ENCODE measurements at regions not wholly inside any gene's neighbourhood (a gene's known extent, or its start where the extent isn't known, plus 50 kb on each side); places are given as distances from the start of the nearest gene placed in this dataset.
"Not testable (repeated sequence)": the region's sequence is repeated elsewhere in the genome, so short reads cannot be mapped to it uniquely, and the experiment has no call there.

GRCh38 chr1:3989465-3989864 is 89.4 kb upstream of the C1orf174 start:
- DNase-seq (ENCODE audit: low read depth, low spot score): no peak

GRCh38 chr1:3992103-3992556 is 92.1 kb upstream of the C1orf174 start:
- H3K27ac ChIP-seq: no peak overlapping the region
- DNase-seq (ENCODE audit: low read depth, low spot score): no peak

More at GRCh38 chr1:3989465-3989864, 89.4 kb upstream of the C1orf174 start:
- H3K27ac ChIP-seq: no peak overlapping the region

DNA sequence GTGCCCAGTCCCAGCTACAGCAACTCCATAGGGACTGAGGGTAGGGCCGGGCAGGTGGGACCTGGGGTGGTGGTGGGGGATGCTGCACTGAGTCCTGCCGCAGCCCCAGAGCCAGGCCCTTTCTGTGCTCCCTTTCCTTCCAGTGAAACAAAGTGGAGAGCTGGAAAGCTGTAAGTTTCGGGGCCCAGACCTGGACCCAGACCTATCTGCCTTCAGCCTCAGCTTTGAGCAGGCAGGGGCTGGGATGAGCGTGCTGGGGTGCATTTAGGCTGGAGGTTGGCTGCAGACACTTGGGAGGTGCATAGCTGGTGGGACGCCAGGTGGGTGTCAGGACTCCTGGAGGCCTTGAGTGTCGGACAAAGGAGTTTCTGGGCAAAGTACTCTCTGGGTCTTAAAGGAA is 92.7 kb upstream of the C1orf174 start:
- no peak for DNase-seq (ENCODE audit: low read depth, low spot score)
- H3K27ac ChIP-seq: no peak overlapping the region

GRCh38 chr1:3993619-3994375 is 93.7 kb upstream of the C1orf174 start:
- no peak overlapping the region for H3K27ac ChIP-seq
- no peak for DNase-seq (ENCODE audit: low read depth, low spot score)

DNA sequence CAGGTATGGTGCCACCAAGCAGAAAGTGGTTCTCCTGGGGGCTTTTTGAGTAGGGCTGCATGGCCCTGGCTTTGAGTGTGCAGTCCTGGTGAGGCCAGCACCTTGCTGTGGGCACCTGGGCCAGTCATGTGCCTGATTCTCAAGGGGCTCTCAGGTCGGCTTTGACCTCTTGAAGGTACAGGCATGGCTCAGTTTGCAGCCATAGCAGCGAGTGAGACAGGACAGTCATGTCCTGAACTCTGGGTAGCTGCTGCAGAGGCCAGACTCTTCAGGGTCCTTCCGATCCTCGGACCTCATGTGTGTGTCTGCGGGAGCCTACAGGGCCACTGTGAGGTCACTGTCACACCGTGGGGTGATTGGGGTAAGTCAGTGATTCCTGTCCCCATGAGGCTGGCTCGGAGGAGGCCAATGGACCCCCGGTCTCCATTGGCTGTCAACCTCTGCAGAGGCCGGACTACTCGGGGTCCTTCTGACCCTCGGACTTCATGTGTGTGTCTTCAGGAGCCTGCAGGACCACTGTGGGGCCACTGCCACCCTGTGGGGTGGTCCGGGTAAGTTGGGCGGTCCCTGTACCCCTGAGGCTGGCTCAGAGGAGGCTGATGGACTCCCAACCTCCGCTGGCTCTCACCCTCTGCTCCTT is 95.2 kb upstream of the C1orf174 start:
- no peak for DNase-seq (ENCODE audit: low read depth, low spot score)
- H3K27ac ChIP-seq: no peak overlapping the region

DNA sequence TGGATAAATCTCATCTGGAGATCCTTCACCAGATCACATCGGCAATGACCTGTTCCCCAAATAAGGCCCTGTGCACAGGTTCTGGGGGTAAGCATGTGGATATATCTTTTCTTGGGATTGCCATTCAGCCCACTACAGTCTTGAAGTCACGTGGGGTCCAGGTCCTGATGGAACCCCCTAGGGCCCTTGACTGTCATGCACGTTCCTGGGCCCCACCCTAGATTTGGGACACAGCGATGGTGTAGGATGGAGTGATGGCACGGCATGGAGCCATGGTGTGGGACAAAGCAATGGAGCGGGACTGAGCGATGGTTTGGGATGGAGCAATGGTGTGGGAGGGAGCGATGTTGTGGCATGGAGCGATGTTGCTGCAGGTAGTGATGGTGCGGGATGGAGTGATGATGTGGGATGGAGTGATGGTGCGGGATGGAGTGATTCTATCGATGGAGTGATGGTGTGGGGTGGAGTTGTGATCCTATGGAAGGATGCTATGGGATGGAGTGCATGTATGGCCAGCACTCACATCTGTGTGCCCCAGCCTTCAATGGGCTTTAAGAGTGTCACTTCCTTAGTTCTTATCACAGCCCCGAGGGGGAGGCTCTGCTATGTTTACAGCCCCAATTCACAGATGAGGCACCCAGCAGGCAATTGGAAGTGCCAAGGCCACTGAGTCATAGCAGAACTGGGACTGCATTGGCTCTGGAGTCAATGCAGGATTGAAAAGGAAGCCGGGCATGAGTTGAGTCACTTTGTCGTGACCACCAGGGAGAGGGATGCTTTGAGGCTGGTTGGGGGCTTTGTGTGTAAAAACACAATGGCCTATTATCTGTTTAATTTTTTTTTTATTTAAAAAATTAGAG is 97.0 kb upstream of the C1orf174 start:
- no peak overlapping the region for H3K27ac ChIP-seq
- no peak for DNase-seq (ENCODE audit: low read depth, low spot score)

DNA sequence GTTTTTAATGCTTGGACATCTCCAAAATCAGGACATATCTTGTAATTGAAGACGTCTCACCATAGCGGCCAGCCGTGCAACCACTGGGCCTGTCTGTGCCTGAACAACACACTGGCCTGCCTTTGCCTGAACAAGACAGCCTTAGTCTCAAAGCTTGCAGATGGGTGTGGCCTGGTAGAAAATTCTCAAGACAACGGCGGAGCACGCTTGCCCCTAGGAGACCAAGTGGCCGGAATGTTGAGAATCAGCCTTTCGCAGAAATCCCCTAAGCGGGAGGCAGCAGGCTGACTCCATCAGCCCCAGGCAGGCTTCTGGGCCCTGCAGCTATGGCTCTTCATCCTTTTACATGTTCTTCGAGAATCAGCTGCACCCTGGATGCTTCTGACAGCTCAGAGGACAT is 98.0 kb upstream of the C1orf174 start:
- DNase-seq (ENCODE audit: low read depth, low spot score): no peak
- no peak overlapping the region for H3K27ac ChIP-seq

DNA sequence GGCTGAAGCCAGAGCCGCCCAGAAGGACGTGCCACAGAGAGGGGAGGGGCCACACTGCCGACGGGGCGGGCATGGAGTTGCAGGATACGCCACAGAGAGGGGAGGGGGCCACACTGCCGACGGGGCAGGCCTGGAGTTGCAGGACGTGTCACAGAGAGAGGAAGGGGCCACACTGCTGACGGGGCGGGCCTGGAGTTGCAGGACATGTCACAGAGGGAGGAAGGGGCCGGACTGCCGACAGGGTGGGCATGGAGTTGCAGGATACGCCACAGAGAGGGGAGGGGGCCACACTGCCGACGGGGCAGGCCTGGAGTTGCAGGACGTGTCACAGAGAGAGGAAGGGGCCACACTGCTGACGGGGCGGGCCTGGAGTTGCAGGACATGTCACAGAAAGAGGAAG is 99.4 kb upstream of the C1orf174 start:
- DNase-seq (ENCODE audit: low read depth, low spot score); H3K27ac ChIP-seq: not testable (repeated sequence)

DNA sequence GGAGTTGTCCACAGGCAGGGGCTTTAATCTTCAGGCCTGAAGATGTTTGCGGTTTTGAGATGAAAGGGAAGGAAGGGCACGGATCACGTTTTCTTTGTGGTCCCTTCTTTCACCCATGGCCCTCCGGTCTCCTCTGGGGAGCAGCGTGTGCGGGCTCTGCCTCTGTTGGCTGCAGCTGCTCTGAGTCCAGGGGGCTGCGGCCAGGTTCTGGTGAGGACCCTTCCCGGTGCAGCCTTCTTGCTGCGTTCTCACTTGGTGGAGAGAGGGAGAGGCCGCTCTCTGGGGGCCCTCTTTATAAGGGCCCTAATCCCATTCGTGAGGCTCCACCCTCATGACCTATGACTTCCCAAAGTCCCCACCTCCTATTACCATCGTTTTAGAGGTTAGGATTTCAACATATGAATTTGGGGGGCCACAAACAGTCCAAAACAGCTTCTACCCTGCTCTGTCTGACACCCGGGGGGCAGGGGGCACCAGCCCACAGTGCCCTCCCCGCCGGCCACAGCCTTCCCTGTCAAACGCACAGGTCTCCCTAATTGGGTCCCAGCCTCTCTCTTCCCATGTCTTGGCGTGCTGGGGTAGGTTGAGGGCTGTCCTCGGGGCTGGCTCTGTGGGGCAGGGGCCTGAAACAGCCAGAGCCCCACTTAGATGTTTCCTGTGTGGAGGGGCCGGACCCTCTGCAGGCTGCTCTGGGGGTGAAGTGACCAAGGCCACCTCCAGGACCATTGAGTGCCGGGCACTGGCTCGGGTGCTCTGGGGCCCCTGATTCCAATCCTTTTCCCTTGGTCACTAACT is 100.1 kb upstream of the C1orf174 start:
- no peak overlapping the region for H3K27ac ChIP-seq
- DNase-seq (ENCODE audit: low read depth, low spot score): no peak

GRCh38 chr1:4000811-4001251 is 100.8 kb upstream of the C1orf174 start:
- H3K27ac ChIP-seq: no peak overlapping the region
- no peak for DNase-seq (ENCODE audit: low read depth, low spot score)

- DNase-seq (ENCODE audit: low read depth, low spot score): no peak
- no peak overlapping the region for H3K27ac ChIP-seq
These were observed 101.4 kb upstream of the C1orf174 start for GRCh38 chr1:4001461-4001860.

DNA sequence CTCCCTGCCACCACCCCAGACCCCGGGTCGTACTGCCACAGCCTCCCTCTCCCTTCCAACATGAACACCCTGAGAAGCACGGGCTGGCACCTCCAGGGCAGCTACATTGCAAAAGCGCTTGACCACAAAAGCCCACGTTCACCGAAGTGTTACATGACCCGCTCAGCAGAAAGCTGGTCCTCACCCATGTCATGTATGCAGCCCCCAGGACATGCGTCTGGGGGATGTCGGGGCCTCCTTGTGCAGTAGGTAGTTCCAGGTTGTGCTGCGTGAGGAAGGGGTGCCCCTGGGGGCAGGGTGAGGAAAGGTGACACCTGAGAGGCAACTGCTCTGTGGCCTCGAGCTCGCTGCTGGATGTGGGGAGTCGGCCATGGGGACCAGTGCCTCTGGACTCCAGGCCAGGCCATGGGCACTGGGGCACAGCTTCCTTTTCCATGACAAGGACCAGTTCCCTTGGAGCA is 102.0 kb upstream of the C1orf174 start:
- DNase-seq (ENCODE audit: low read depth, low spot score): no peak
- no peak overlapping the region for H3K27ac ChIP-seq

DNA sequence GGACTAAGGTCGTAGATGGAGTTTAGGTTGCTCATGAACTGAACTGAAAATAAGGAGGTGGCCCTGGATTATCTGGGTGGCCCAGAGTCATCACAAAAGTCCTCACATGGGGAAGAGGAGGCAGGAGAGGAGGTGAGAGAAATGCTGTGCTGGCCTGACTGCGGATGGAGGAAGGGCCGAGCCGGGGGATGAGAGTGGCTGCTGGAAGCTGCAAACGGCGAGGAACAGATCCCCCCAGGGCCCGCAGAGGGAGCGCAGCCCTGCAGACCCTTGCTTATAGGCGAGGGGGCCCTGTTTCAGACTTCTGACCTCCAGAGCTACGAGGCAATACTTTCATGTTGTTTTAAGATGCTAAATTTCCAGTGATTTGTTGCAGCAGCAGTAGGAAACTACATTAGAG is 102.7 kb upstream of the C1orf174 start:
- H3K27ac ChIP-seq: no peak overlapping the region
- no peak for DNase-seq (ENCODE audit: low read depth, low spot score)

DNA sequence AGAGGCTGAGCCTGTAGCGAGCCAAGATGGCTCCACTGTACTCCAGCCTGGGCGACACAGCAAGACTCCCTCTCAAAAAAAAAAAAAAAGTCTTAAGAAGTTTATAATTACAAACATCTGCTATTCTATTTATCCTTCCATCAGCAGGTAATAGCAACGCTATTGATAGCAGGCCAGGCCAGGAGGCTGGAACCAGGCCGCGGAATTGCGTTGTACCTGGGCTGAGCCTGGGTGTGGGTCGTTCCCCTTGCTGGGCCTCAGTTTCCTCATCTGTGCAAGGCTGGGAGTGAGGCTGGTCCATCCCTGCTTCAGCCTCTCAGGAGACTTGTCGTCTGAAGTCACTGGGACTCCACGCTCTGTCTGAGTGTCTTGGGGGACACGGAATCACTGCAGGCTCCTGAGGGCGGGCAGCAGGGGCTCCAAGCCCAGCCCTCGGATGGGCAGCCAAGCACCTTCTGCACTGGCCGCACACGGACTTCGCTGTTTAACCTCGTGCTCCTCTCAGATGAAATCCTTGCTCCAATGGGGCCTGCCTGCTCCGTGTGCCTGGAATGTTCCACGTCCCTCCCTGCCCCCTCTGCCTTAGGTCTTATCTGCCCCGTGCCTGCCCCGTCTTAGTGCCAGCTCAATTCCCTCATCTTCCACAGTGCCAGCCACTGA is 103.9 kb upstream of the C1orf174 start:
- H3K27ac ChIP-seq: no peak overlapping the region
- no peak for DNase-seq (ENCODE audit: low read depth, low spot score)

DNA sequence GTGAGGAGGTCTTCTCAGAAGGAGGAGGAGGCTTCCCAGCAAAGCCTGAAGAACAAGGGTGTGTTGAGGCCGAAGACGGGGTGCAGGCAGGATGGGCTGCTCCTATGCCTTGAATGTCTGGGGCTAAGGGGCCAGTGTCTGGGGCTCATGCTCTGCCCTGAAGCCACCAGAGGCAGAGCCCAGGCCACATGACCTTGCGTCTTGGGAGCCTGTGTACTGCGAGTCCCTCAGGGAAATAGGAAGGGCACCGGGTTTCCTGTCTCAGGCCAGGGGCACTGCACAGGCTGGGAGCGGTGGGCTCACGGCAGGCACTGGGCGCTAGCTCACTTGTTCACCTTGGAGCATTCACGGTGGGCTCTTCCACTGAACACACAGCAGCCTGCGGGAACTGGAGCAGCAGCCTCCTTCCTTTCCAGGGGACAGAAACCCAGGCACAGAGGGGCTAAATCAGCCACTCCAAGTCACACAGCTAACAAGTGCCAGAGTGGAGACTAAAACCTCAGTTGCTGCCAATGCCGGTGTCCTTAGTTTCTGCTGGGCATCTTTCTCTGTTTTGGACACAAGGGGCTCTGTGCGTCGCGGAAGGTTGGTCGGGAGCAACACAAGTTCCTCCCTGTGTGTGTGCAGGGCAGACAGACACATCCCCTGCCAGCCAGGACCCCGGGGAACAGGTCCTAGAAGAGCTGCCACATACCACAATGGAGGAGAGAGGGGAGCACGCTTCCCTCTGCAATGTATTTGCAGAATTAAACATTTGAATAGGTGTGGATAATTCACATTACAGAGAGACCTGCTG is 104.8 kb upstream of the C1orf174 start:
- no peak overlapping the region for H3K27ac ChIP-seq
- no peak for DNase-seq (ENCODE audit: low read depth, low spot score)

DNA sequence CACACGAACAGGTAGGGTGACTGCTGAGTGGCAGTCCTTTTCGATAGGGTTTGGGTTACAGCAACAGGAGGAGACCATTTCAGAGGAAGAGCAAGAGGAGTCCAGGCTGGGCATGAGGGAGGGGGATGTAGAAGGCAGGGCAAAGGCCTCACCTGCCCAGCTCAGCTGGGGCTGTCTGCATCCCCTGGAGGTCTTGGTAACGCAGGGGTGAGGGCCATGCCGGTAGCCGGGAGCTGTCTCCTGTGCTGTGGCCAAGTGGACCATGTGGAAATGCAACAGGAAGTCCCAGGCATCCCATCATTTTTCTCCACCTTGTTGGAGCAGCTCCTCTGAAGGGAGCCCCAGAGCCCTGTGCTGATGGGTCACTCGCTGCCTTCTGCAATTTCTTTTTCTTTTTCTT is 105.4 kb upstream of the C1orf174 start:
- no peak for DNase-seq (ENCODE audit: low read depth, low spot score)
- no peak overlapping the region for H3K27ac ChIP-seq

GRCh38 chr1:4006676-4007374 is 106.8 kb upstream of the C1orf174 start:
- DNase-seq (ENCODE audit: low read depth, low spot score): no peak
- H3K27ac ChIP-seq: no peak overlapping the region

DNA sequence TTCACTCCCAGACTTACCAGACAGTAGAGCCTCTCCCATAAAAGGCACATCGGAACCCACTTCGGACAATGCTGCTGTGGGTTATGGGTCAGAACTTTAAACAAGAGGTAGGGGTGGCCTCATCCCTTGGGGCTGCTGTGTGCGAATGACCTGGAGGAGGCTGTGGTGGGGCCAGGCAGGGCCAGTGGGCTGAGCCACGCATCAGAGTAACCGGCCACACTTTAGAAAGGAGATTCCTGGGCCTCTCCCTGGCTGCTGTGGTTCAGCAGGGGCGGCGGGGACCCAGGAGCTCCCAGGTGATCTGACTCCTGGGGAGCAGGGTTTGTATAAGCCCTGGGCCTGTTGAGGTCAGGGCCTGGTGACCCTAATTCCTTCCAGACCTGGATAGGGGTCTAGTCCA is 110.2 kb upstream of the C1orf174 start:
- H3K27ac ChIP-seq: no peak overlapping the region
- DNase-seq (ENCODE audit: low read depth, low spot score): no peak
